ENCODE measurements at regions not wholly inside any gene's neighbourhood (a gene's known extent, or its start where the extent isn't known, plus 50 kb on each side); places are given as distances from the start of the nearest gene placed in this dataset.

DNA sequence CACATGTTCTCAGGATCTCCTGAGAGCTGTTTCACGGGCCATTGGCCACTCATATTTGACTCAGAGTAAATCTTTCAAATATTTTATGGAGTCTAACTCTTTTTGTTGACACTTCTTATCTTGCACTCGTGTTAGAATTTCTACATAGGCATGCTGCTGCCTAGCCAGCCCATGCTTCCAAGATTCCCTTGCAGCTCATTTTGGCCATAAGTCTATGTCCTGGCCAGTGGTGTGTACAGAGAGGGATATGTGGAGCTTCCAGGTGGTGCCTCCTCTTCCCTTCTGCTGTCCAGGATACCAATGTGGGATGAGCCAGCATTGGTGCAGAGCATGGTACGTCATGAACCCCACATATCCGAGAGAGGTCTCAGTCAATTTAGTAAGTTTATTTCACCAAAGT lies 522.6 kb downstream of the QKI start:
- DNase-seq (no peak), ATAC-seq (no peak)
- no peak overlapping the region for H3K4me3 ChIP-seq
- in situ Hi-C loops (cut with MboI; ENCODE audit: low sequenced_read_pairs in 4 of 4) (no loop called here), intact Hi-C loops (cut with DNase I; ENCODE audit: low total_unique reads) (loop anchor here (5.0 kb wide), 1 partner anchor 40 kb away; no protein-coding TSS in a partner anchor)
- peaks cover 5 to 7% of the 10 kb centered on the region in 2 donors for H3K4me1 ChIP-seq
- no peaks in the 10 kb centered on the region for H3K9me3 ChIP-seq
- no peaks in the 10 kb centered on the region for H3K27me3 ChIP-seq
- H3K27ac ChIP-seq = no peak overlapping the region
- no peak for TF ChIP-seq POLR2A (IDR thresholded peaks at IDR 0.05)
- TF ChIP-seq, protein P1, sequence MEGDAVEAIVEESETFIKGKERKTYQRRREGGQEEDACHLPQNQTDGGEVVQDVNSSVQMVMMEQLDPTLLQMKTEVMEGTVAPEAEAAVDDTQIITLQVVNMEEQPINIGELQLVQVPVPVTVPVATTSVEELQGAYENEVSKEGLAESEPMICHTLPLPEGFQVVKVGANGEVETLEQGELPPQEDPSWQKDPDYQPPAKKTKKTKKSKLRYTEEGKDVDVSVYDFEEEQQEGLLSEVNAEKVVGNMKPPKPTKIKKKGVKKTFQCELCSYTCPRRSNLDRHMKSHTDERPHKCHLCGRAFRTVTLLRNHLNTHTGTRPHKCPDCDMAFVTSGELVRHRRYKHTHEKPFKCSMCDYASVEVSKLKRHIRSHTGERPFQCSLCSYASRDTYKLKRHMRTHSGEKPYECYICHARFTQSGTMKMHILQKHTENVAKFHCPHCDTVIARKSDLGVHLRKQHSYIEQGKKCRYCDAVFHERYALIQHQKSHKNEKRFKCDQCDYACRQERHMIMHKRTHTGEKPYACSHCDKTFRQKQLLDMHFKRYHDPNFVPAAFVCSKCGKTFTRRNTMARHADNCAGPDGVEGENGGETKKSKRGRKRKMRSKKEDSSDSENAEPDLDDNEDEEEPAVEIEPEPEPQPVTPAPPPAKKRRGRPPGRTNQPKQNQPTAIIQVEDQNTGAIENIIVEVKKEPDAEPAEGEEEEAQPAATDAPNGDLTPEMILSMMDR (IDR thresholded peaks at IDR 0.05 in 4 of 5, conservative IDR thresholded peaks at IDR 0.05 in 1 of 5) = no peak
- no peaks in the 10 kb centered on the region for H3K36me3 ChIP-seq

DNA sequence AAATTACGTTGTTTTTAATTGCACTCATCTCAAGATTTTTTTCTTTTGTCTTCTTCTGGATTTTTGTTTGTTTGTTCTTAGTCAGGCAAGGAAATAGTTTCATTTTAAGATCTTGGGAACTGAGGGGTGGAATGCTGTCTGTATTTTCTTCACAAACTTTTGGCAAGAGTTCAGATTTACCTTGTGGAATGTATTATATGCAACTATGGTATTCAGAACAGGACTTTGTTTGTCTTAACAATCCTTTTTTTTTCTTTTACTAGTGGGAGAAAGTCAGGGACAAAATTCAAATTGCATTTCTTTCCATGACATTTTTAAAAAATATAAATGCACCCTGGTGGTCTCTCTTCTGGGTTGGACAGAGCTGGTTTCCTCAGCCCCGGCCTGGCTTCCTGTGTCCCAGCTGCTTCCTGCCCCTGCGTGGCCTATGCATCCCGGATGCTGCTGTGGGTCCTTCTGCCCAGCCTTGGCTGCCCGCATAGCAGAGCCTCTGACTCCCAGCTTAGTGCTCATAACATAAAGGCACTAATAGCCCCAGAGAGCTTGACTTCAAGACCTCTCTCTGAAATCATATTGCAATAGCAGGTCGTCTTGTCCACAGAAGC lies 520.7 kb downstream of the QKI start:
- Histone ChIP-seq H3K36me3 (no peaks in the 10 kb centered on the region), H3K4me3 (no peak overlapping the region), H3K27ac (no peak overlapping the region), H3K9me3 (no peaks in the 10 kb centered on the region), H3K4me1 (no peaks in the 10 kb centered on the region), H3K27me3 (no peaks in the 10 kb centered on the region)
- DNase-seq = no peak
- in situ Hi-C loops (cut with MboI; ENCODE audit: low sequenced_read_pairs in 4 of 4) = no loop called here
- TF ChIP-seq, protein P1 (IDR thresholded peaks at IDR 0.05 in 4 of 5, conservative IDR thresholded peaks at IDR 0.05 in 1 of 5) = no peak
- TF ChIP-seq POLR2A (IDR thresholded peaks at IDR 0.05) = no peak
- intact Hi-C loops (cut with DNase I; ENCODE audit: low total_unique reads) = loop anchor here (5.0 kb wide), 1 partner anchor 38 kb away; no protein-coding TSS in a partner anchor
- ATAC-seq = no peak

DNA sequence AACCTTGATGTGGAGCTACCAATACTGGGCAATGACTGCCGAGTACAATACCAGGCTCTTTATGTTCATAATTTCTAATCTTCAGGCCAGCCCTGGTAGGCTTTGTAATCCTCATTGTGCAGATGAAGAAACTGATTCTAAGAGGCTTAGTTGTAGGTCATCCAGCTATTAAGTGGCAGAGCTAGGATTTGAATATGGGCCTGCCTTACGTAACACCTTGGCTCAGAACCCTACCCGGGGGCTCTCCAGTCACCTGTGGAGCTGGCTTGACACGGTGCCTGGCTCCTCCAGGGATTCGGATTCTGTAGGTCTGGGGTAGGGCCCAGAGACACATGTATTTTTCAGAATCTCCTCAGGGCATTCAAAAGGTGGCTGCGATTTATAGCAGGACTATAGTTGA lies 515.5 kb downstream of the QKI start:
- intact Hi-C loops (cut with DNase I; ENCODE audit: low total_unique reads) (no loop called here), in situ Hi-C loops (cut with MboI; ENCODE audit: low sequenced_read_pairs in 4 of 4) (no loop called here)
- Histone ChIP-seq H3K4me1 (no peaks in the 10 kb centered on the region), H3K4me3 (no peak overlapping the region), H3K36me3 (no peaks in the 10 kb centered on the region), H3K9me3 (no peaks in the 10 kb centered on the region), H3K27ac (peak overlapping the region in 1 of 4 donors; percentile 61), H3K27me3 (no peaks in the 10 kb centered on the region)
- TF ChIP-seq, protein P1 (IDR thresholded peaks at IDR 0.05 in 4 of 5, conservative IDR thresholded peaks at IDR 0.05 in 1 of 5) = no peak
- no peak for TF ChIP-seq POLR2A (IDR thresholded peaks at IDR 0.05)
- ATAC-seq (no peak), DNase-seq (no peak)

DNA sequence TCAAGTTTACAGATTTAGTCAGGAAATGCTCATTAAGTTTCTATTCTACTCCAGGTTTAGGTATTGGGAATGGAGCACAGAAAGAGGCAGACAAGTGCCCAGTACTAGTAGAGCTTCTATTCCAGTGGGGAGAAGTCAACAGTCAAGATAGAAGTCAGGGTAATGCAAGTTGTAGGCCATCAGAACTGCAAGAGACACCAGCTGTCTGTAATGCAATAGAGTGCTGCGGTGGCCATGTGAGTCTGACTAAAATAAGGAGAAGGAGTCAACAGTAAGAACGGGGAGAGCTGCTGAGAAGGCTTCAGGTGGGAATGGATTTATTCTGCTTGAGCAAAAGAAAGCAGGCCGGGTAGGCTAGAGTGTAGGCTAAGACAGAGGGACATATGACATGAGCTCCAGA lies 515.0 kb downstream of the QKI start:
- Histone ChIP-seq H3K27ac (peak overlapping the region in 1 of 4 donors; percentile 61), H3K27me3 (no peaks in the 10 kb centered on the region), H3K36me3 (no peaks in the 10 kb centered on the region), H3K4me3 (no peak overlapping the region), H3K9me3 (no peaks in the 10 kb centered on the region), H3K4me1 (peaks cover 0 to 4% of the 10 kb centered on the region in 2 donors)
- ATAC-seq (peak in 1 of 2 donors; percentile 12), DNase-seq (no peak)
- in situ Hi-C loops (cut with MboI; ENCODE audit: low sequenced_read_pairs in 4 of 4) = no loop called here
- TF ChIP-seq POLR2A (IDR thresholded peaks at IDR 0.05) = no peak
- TF ChIP-seq, protein P1 (IDR thresholded peaks at IDR 0.05 in 4 of 5, conservative IDR thresholded peaks at IDR 0.05 in 1 of 5) = no peak
- intact Hi-C loops (cut with DNase I; ENCODE audit: low total_unique reads) = no loop called here

DNA sequence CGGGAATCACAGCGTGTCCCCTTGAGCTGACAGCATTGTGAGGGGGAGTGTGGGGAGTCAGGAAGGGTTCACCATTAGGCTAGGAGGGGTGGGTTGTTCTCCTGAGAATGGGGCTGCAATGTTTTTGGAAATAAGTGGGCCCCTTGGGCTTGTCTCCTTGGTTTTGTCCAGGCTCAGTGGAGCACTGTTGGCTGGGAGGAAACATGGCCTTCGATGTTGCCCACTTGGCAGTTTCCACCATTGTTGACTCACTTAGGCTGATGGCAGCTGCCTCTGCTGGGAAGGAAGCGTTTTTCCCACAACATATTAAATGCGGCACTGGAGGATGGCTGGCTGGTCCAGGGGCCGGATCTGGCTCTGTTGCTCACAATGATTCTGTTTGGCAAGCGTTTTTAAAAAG lies 512.1 kb downstream of the QKI start:
- peak; percentile 36 to 43 for ATAC-seq
- Histone ChIP-seq H3K4me1 (peaks cover 7 to 11% of the 10 kb centered on the region in 2 donors), H3K36me3 (no peaks in the 10 kb centered on the region), H3K27ac (no peak overlapping the region), H3K27me3 (no peaks in the 10 kb centered on the region), H3K4me3 (no peak overlapping the region), H3K9me3 (no peaks in the 10 kb centered on the region)
- no peak for TF ChIP-seq POLR2A (IDR thresholded peaks at IDR 0.05)
- TF ChIP-seq, protein P1 (IDR thresholded peaks at IDR 0.05 in 4 of 5, conservative IDR thresholded peaks at IDR 0.05 in 1 of 5) = no peak
- in situ Hi-C loops (cut with MboI; ENCODE audit: low sequenced_read_pairs in 4 of 4) = no loop called here
- intact Hi-C loops (cut with DNase I; ENCODE audit: low total_unique reads) = no loop called here
- DNase-seq = peak; percentile 27 to 46

All from gastrocnemius medialis (tissue), 4 donors.